ENCODE measurements at regions not wholly inside any gene's neighbourhood (a gene's known extent, or its start where the extent isn't known, plus 50 kb on each side); places are given as distances from the start of the nearest gene placed in this dataset.

DNA sequence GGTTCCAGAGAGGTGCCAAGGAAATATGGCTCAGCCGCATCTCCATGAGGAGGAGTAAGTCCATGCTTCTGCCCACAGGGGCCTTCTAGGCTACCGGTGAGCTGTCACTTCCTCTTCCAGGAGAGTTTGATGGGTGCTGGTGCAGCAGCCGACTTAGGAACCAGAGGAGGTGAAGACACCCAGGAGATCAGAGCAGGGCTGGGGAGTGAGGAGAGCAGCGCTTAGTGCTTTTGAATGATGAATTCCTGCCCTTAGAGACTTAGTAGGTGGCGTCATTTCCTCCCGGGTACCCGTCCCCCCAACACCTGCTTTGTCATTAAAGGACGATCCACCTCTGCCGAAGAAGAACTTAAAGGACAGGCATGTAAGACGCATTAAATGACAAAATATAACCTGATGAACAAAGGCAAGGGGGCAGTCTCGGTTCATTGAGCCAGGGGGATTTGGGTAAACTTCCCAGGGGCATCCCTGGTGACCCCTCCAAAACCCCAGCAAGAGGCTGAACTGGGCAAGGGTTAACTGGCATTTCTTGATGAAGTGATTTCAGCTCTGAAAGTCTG lies 67.6 kb downstream of the HES1 start:
- Histone ChIP-seq H3K36me3 (no peaks in the 10 kb centered on the region), H3K4me3 (peak overlapping the region in 2 of 3 donors; percentile 58 to 67), H3K27me3 (no peaks in the 10 kb centered on the region), H3K9me3 (no peaks in the 10 kb centered on the region), H3K4me1 (no peaks in the 10 kb centered on the region), H3K27ac (peak overlapping the region; percentile 75 to 86)
- intact Hi-C loops (cut with DNase I; ENCODE audit: low total_unique reads): no loop called here
- no peak for TF ChIP-seq POLR2A (IDR thresholded peaks at IDR 0.05)
- TF ChIP-seq, protein P1, sequence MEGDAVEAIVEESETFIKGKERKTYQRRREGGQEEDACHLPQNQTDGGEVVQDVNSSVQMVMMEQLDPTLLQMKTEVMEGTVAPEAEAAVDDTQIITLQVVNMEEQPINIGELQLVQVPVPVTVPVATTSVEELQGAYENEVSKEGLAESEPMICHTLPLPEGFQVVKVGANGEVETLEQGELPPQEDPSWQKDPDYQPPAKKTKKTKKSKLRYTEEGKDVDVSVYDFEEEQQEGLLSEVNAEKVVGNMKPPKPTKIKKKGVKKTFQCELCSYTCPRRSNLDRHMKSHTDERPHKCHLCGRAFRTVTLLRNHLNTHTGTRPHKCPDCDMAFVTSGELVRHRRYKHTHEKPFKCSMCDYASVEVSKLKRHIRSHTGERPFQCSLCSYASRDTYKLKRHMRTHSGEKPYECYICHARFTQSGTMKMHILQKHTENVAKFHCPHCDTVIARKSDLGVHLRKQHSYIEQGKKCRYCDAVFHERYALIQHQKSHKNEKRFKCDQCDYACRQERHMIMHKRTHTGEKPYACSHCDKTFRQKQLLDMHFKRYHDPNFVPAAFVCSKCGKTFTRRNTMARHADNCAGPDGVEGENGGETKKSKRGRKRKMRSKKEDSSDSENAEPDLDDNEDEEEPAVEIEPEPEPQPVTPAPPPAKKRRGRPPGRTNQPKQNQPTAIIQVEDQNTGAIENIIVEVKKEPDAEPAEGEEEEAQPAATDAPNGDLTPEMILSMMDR (IDR thresholded peaks at IDR 0.05): no peak
- no peak for TF ChIP-seq POLR2AphosphoS5 (IDR thresholded peaks at IDR 0.05)
- DNase-seq (ENCODE audit: low spot score in 2 of 2): no peak

DNA sequence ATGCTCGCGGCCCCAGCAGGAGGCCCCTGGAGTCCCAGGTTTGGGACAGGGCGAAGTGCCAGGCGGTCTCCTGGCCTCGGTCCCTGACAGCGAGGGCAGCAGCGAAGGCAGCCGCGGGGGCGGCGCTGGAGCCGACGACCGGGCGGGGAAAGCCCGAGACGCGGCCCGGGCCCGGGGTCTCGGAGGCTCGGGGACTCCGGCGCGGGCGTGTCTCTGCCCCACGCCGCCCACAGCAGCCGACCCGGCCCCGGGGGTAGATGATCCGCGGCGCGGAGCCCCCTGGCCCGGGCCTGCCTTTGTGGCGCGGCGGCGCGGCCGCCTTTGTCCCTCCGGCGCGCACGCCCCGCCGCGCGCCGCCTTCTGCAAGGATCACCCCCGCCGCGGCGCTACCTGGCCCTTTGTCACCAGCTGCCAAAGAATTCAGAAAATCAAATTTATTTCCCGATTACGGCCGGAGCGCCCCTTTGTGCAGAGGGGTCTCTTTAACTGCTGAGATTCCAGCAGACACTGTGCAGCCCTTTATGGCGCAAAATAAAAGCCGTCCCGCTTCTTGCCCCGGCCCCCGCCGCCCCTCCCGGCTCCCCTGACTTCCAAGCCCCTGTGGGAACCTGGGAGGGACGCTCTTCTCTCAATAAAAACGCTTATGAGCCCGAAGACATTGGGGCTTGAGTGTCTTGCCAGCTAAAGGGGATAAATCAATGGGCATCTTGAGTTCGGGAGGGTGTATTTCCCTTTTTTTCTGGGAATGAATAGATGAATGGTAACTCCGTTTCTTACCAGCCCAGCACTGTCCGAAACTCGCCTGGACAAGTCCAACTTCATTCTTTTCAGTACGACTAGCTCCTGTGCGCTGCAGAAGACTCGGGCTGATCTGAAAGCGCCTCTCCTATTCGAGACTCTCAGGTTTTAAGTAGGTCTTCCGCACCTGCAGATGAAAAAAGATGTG lies 68.4 kb downstream of the HES1 start:
- TF ChIP-seq POLR2AphosphoS5 (IDR thresholded peaks at IDR 0.05) (no peak), POLR2A (IDR thresholded peaks at IDR 0.05) (no peak)
- TF ChIP-seq, protein P1 (IDR thresholded peaks at IDR 0.05): no peak
- intact Hi-C loops (cut with DNase I; ENCODE audit: low total_unique reads): no loop called here
- DNase-seq (ENCODE audit: low spot score in 2 of 2): peak in 1 of 2 donors; percentile 42
- Histone ChIP-seq H3K9me3 (no peaks in the 10 kb centered on the region), H3K27ac (peak overlapping the region; percentile 75 to 86), H3K27me3 (no peaks in the 10 kb centered on the region), H3K4me3 (peak overlapping the region in 2 of 3 donors; percentile 58 to 67), H3K4me1 (no peaks in the 10 kb centered on the region), H3K36me3 (no peaks in the 10 kb centered on the region)

DNA sequence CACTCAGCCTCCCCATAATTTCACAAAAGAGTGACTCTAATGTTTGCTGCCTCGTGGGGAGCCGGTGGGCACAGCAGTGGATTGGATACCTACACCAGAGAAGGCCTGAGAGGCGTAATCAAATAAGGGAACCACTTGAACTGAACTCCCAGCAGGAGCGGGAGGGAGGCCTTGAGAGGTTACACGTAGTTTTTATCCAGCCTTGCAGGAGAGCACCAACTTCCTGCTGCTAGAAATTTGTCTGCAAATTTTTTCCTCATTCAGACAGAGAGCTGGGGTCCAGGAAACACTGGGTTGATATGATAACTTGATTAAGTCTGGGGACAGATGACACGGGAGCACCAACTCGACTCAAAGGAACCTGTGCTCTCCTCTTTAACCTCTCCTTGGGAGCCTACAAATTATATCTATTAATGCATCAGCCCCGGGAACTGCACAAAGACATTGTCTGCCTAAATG lies 69.8 kb downstream of the HES1 start:
- no peaks in the 10 kb centered on the region for H3K4me1 ChIP-seq
- intact Hi-C loops (cut with DNase I; ENCODE audit: low total_unique reads): no loop called here
- no peak for DNase-seq (ENCODE audit: low spot score in 2 of 2)

DNA sequence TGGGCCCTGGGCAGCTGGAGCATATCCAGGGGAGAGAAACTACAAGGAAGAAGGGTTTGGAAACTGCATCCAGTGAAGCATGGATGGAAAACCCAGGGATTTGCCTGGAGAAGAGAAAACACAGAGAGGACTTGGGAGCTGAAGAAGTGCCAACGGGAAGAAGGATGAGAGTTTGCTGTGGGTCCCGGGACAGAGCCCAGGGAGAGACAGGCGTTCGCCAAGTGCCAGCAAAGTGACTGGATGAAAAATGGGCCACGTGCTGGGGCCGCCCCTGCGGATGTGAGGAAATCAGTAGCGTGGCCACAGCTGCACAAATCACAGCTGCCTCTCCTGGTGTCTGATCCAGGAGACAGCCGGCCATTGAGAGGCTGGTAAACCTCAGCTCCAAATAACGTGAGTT lies 70.4 kb downstream of the HES1 start:
- peak overlapping the region in 1 of 2 donors; percentile 50 for H3K27ac ChIP-seq
- peak in 1 of 2 donors; percentile 51 for DNase-seq (ENCODE audit: low spot score in 2 of 2)

More for the DNA sequence above, 69.8 kb downstream of the HES1 start:
- H3K27ac ChIP-seq: peak overlapping the region in 1 of 2 donors; percentile 50
- H3K9me3 ChIP-seq: no peaks in the 10 kb centered on the region
- H3K36me3 ChIP-seq: no peaks in the 10 kb centered on the region
- no peaks in the 10 kb centered on the region for H3K27me3 ChIP-seq
- H3K4me3 ChIP-seq: no peak overlapping the region
- TF ChIP-seq, protein P1 (IDR thresholded peaks at IDR 0.05): no peak
- TF ChIP-seq POLR2A (IDR thresholded peaks at IDR 0.05) (no peak), POLR2AphosphoS5 (IDR thresholded peaks at IDR 0.05) (no peak)

DNA sequence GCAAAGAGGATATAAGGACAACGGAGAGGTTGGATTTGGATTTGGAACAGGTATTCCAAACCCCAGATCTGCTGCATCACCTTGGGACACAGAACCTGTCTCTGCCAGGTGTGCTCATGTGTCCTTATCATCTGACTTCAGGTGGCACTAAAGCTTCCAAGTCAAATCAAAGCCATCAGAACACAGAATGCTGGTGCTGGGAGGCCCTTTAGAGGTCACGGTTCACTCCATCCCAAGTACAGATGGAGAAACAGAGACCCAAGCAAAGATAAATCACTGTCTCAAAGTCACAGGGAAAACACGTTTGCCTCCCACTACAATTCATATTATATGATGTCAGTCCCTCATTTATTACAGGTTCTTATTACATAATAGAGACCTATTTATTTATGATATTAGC lies 72.8 kb downstream of the HES1 start:
- no peaks in the 10 kb centered on the region for H3K9me3 ChIP-seq
- H3K27ac ChIP-seq: no peak overlapping the region
- no peak for DNase-seq (ENCODE audit: low spot score in 2 of 2)
- no peaks in the 10 kb centered on the region for H3K36me3 ChIP-seq
- H3K4me3 ChIP-seq: no peak overlapping the region
- TF ChIP-seq, protein P1 (IDR thresholded peaks at IDR 0.05): no peak
- TF ChIP-seq POLR2A (IDR thresholded peaks at IDR 0.05): no peak
- TF ChIP-seq POLR2AphosphoS5 (IDR thresholded peaks at IDR 0.05): no peak
- H3K4me1 ChIP-seq: no peaks in the 10 kb centered on the region
- intact Hi-C loops (cut with DNase I; ENCODE audit: low total_unique reads): no loop called here
- no peaks in the 10 kb centered on the region for H3K27me3 ChIP-seq

More for the DNA sequence above, 70.4 kb downstream of the HES1 start:
- TF ChIP-seq POLR2AphosphoS5 (IDR thresholded peaks at IDR 0.05): no peak
- Histone ChIP-seq H3K4me3 (no peak overlapping the region), H3K9me3 (no peaks in the 10 kb centered on the region), H3K36me3 (no peaks in the 10 kb centered on the region), H3K4me1 (no peaks in the 10 kb centered on the region), H3K27me3 (no peaks in the 10 kb centered on the region)
- intact Hi-C loops (cut with DNase I; ENCODE audit: low total_unique reads): no loop called here

All from breast epithelium (tissue), 4 donors.